Peyer's patch (tissue), 4 donors: ENCODE measurements at regions not wholly inside any gene's neighbourhood (a gene's known extent, or its start where the extent isn't known, plus 50 kb on each side); places are given as distances from the start of the nearest gene placed in this dataset.

Source experiments
- DNase-seq, 3 donors: peaks; one replicate each; pipeline ENCODE4 v3.0.0-alpha.2; 2017 to 2019
- H3K27ac ChIP-seq, 4 donors: fragments of 200-600 bp; sonication (generic); one replicate each; pipeline ENCODE4 v1.5.1; 2016 to 2019
- H3K27me3 ChIP-seq, 2 donors: fragments of 200-600 bp; sonication (generic); one replicate each; pipeline ENCODE4 v1.5.1; 2019
- H3K36me3 ChIP-seq, 3 donors: fragments of 200-600 bp; sonication (generic); one replicate each; pipeline ENCODE4 v1.5.1; 2016 to 2019
- H3K4me1 ChIP-seq, 4 donors: fragments of 200-600 bp; sonication (generic); one replicate each; pipeline ENCODE4 v1.5.1; 2016 to 2019
- H3K4me3 ChIP-seq, 4 donors: fragments of 200-600 bp; sonication (generic); 1 replicate in 3 of 4; 2 replicates in 1 of 4; pipeline ENCODE4 v1.5.1; 2016 to 2019; ENCODE audit warnings: mild to moderate bottlenecking in 1 of 4
- H3K9me3 ChIP-seq, 4 donors: fragments of 200-600 bp; sonication (generic); one replicate each; pipeline ENCODE4 v1.5.1; 2016 to 2019; ENCODE audit warnings: mild to moderate bottlenecking in 1 of 4
- POLR2A ChIP-seq, 2 donors: fragments of 450-650 bp; IDR thresholded peaks; one replicate each; pipeline ENCODE4 v1.5.1; 2017; ENCODE audit warnings: antibody characterized with exemption in 2 of 2, mild to moderate bottlenecking in 2 of 2, moderate library complexity in 2 of 2
- TF ChIP-seq, protein P1 (sequence below), 6 experiments: fragments of 450-650 bp in 4 of 6; fragments of 200-600 bp in 2 of 6; sonication (generic) in 1 of 6; IDR thresholded peaks; one replicate each; pipeline ENCODE4 v1.5.1; 2017 to 2019; ENCODE audit warnings: antibody characterized with exemption in 6 of 6, mild to moderate bottlenecking in 3 of 6, moderate library complexity in 1 of 6

- Histone ChIP-seq H3K9me3 (no peaks in the 10 kb centered on the region), H3K36me3 (no peaks in the 10 kb centered on the region), H3K4me3 (no peak overlapping the region), H3K27me3 (no peaks in the 10 kb centered on the region), H3K27ac (no peak overlapping the region), H3K4me1 (peaks cover 0 to 11% (median 0%) of the 10 kb centered on the region in 4 donors)
- no peak for TF ChIP-seq POLR2A (IDR thresholded peaks at IDR 0.05)
- TF ChIP-seq, protein P1, sequence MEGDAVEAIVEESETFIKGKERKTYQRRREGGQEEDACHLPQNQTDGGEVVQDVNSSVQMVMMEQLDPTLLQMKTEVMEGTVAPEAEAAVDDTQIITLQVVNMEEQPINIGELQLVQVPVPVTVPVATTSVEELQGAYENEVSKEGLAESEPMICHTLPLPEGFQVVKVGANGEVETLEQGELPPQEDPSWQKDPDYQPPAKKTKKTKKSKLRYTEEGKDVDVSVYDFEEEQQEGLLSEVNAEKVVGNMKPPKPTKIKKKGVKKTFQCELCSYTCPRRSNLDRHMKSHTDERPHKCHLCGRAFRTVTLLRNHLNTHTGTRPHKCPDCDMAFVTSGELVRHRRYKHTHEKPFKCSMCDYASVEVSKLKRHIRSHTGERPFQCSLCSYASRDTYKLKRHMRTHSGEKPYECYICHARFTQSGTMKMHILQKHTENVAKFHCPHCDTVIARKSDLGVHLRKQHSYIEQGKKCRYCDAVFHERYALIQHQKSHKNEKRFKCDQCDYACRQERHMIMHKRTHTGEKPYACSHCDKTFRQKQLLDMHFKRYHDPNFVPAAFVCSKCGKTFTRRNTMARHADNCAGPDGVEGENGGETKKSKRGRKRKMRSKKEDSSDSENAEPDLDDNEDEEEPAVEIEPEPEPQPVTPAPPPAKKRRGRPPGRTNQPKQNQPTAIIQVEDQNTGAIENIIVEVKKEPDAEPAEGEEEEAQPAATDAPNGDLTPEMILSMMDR (IDR thresholded peaks at IDR 0.05) = no peak
- DNase-seq = no peak
These were observed 184.6 kb upstream of the OSR1 start for GRCh38 chr2:19542796-19543662.

- no peak for DNase-seq
These were observed 183.5 kb upstream of the OSR1 start for GRCh38 chr2:19541884-19542283.

GRCh38 chr2:19540739-19541525 is 182.5 kb upstream of the OSR1 start:
- TF ChIP-seq POLR2A (IDR thresholded peaks at IDR 0.05) = no peak
- TF ChIP-seq, protein P1 (IDR thresholded peaks at IDR 0.05) = no peak
- no peaks in the 10 kb centered on the region for H3K36me3 ChIP-seq

More at GRCh38 chr2:19541884-19542283, 183.5 kb upstream of the OSR1 start:
- no peaks in the 10 kb centered on the region for H3K27me3 ChIP-seq
- peaks cover 0 to 11% (median 0%) of the 10 kb centered on the region in 4 donors for H3K4me1 ChIP-seq
- no peaks in the 10 kb centered on the region for H3K9me3 ChIP-seq
- no peak for TF ChIP-seq POLR2A (IDR thresholded peaks at IDR 0.05)
- TF ChIP-seq, protein P1 (IDR thresholded peaks at IDR 0.05) = peak in 3 of 6 experiments; percentile 10 to 19 (median 11)
- H3K27ac ChIP-seq = no peak overlapping the region
- H3K36me3 ChIP-seq = no peaks in the 10 kb centered on the region
- no peak overlapping the region for H3K4me3 ChIP-seq

GRCh38 chr2:19538411-19538963 is 180.1 kb upstream of the OSR1 start:
- peak in 1 of 3 donors; percentile 74 for DNase-seq
- peaks cover 0 to 11% (median 0%) of the 10 kb centered on the region in 4 donors for H3K4me1 ChIP-seq
- no peaks in the 10 kb centered on the region for H3K27me3 ChIP-seq
- peak overlapping the region in 2 of 4 donors; percentile 70 to 81 for H3K27ac ChIP-seq
- no peaks in the 10 kb centered on the region for H3K9me3 ChIP-seq
- TF ChIP-seq, protein P1 (IDR thresholded peaks at IDR 0.05) = no peak
- no peaks in the 10 kb centered on the region for H3K36me3 ChIP-seq
- H3K4me3 ChIP-seq = peak overlapping the region in 1 of 4 donors; percentile 14

More at GRCh38 chr2:19540739-19541525, 182.5 kb upstream of the OSR1 start:
- Histone ChIP-seq H3K4me3 (no peak overlapping the region), H3K27me3 (no peaks in the 10 kb centered on the region), H3K4me1 (peaks cover 0 to 11% (median 0%) of the 10 kb centered on the region in 4 donors), H3K27ac (peak overlapping the region in 3 of 4 donors; percentile 40 to 83 (median 76)), H3K9me3 (no peaks in the 10 kb centered on the region)
- peak in 1 of 3 donors; percentile 54 for DNase-seq

- no peak for DNase-seq
- Histone ChIP-seq H3K9me3 (no peaks in the 10 kb centered on the region), H3K4me1 (peaks cover 0 to 11% (median 0%) of the 10 kb centered on the region in 4 donors), H3K27ac (no peak overlapping the region), H3K27me3 (no peaks in the 10 kb centered on the region), H3K4me3 (no peak overlapping the region), H3K36me3 (no peaks in the 10 kb centered on the region)
- TF ChIP-seq, protein P1 (IDR thresholded peaks at IDR 0.05) = no peak
- TF ChIP-seq POLR2A (IDR thresholded peaks at IDR 0.05) = no peak
These were observed 177.7 kb upstream of the OSR1 start for GRCh38 chr2:19536136-19536535.
